Natural killer cell (primary cell): ENCODE measurements at regions not wholly inside any gene's neighbourhood (a gene's known extent, or its start where the extent isn't known, plus 50 kb on each side); places are given as distances from the start of the nearest gene placed in this dataset.

Source experiments
- ATAC-seq, 3 donors: fragments of 150-1000 bp in 2 of 3; fragments of 200-7000 bp in 1 of 3; cut with Tn5 transposase; 1 replicate in 1 of 3; 2 replicates in 2 of 3; pipeline ENCODE4 v1.10.0; 2021; ENCODE audit warnings: mild to moderate bottlenecking in 2 of 3, moderate library complexity in 2 of 3
- DNase-seq, 2 donors: peaks; one replicate each; pipeline versions ENCODE4 v3.0.0 to v3.0.0-alpha.2; 2013 to 2021; ENCODE audit warnings: mixed read lengths in 1 of 2
- H3K27ac ChIP-seq: one replicate; pipeline ENCODE4 v1.5.1; 2013; ENCODE audit warnings: mild to moderate bottlenecking, low read length
- H3K27me3 ChIP-seq: one replicate; pipeline ENCODE4 v1.6.1; 2013; ENCODE audit warnings: low read length; ENCODE audit not compliant: control insufficient read depth, insufficient read depth
- H3K36me3 ChIP-seq: one replicate; pipeline ENCODE4 v1.6.1; 2013; ENCODE audit warnings: low read length; ENCODE audit not compliant: control insufficient read depth, insufficient read depth
- H3K4me1 ChIP-seq: one replicate; pipeline ENCODE4 v1.6.1; 2013; ENCODE audit warnings: low read length; ENCODE audit not compliant: control insufficient read depth, insufficient read depth
- H3K4me3 ChIP-seq: one replicate; pipeline ENCODE4 v1.5.1; 2013; ENCODE audit warnings: low read length
- H3K9me3 ChIP-seq: one replicate; pipeline ENCODE4 v1.6.1; 2013; ENCODE audit warnings: low read length; ENCODE audit not compliant: control insufficient read depth, insufficient read depth
- H3K27ac Mint-ChIP-seq, 2 donors: one replicate each; pipeline ENCODE4 v1.8.0; 2022; ENCODE audit warnings: mild to moderate bottlenecking in 2 of 2, mixed read lengths in 2 of 2, moderate library complexity in 1 of 2
- H3K27me3 Mint-ChIP-seq, 2 donors: one replicate each; pipeline ENCODE4 v1.8.0; 2022; ENCODE audit warnings: low read depth in 2 of 2, mixed read lengths in 2 of 2
- H3K36me3 Mint-ChIP-seq: one replicate; pipeline ENCODE4 v1.8.0; 2022; ENCODE audit warnings: mixed read lengths
- H3K4me1 Mint-ChIP-seq, 2 donors: one replicate each; pipeline ENCODE4 v1.8.0; 2022; ENCODE audit warnings: mixed read lengths in 2 of 2
- H3K4me3 Mint-ChIP-seq: one replicate; pipeline ENCODE4 v1.8.0; 2022; ENCODE audit warnings: mild to moderate bottlenecking, moderate library complexity, mixed read lengths
- H3K9me3 Mint-ChIP-seq, 2 donors: one replicate each; pipeline ENCODE4 v1.8.0; 2022; ENCODE audit warnings: mixed read lengths in 2 of 2
- CTCF ChIP-seq: fragments of 200-600 bp; IDR thresholded peaks from one replicate; pipeline ENCODE4 v1.8.0; 2022; ENCODE audit warnings: antibody characterized with exemption
- WGBS: methylation state at CpG from one replicate; pipeline ENCODE4 v1.1.7; 2013; ENCODE audit warnings: missing lambda C conversion rate; ENCODE audit not compliant: insufficient coverage; 5-methylcytosine and 5-hydroxymethylcytosine counted together
- intact Hi-C: fragments of 100-400 bp; cut with micrococcal nuclease; formaldehyde crosslinking; loops from one replicate; pipeline ENCODE4 v1.14.2; 2022

GRCh38 chr14:100426314-100426713, 103.2 kb downstream of the SLC25A47 start:
- H3K36me3 ChIP-seq, result no peaks in the 10 kb centered on the region
- H3K9me3 ChIP-seq, result no peaks in the 10 kb centered on the region
- Mint-ChIP-seq H3K27ac (no peak overlapping the region), H3K9me3 (no peaks in the 10 kb centered on the region), H3K4me3 (no peak overlapping the region), H3K27me3 (no peaks in the 10 kb centered on the region), H3K4me1 (peaks cover 9 to 24% of the 10 kb centered on the region in 2 donors), H3K36me3 (no peaks in the 10 kb centered on the region)
- DNase-seq, result no peak
- 96% methylated on average over 12 of the region's 12 CpGs for WGBS
- no peak for ATAC-seq
- H3K4me1 ChIP-seq, result peaks cover 11% of the 10 kb centered on the region
- intact Hi-C loops, result no loop called here
- no peak for TF ChIP-seq CTCF
- no peaks in the 10 kb centered on the region for H3K27me3 ChIP-seq
- no peak overlapping the region for H3K27ac ChIP-seq
- H3K4me3 ChIP-seq, result no peak overlapping the region

GRCh38 chr14:100427166-100427565, 104.0 kb downstream of the SLC25A47 start:
- no peaks in the 10 kb centered on the region for H3K9me3 Mint-ChIP-seq
- peaks cover 9 to 24% of the 10 kb centered on the region in 2 donors for H3K4me1 Mint-ChIP-seq
- no peaks in the 10 kb centered on the region for H3K36me3 Mint-ChIP-seq

DNA sequence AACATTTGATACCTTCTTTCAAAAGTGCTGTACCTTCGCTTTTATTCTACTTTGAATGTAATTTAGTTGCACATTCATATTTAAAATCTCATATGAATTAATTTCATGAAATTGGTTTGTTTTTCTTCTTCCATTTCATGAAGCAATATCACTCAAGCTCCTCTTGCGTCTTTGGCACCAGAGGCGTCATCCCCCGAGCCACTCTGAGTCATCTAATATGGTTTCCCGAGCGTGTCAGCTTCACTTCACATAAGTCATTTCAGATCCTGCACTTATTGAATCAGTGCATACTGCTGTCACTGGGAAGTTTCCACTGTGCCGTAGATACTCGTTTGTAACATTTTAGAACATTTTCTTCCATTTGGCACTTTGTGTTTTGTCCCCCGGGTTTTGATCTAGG, 105.6 kb downstream of the SLC25A47 start:
- TF ChIP-seq CTCF, result no peak
- H3K4me1 Mint-ChIP-seq, result peaks cover 9 to 24% of the 10 kb centered on the region in 2 donors
- intact Hi-C loops, result no loop called here
- H3K27me3 Mint-ChIP-seq, result no peaks in the 10 kb centered on the region
- no peaks in the 10 kb centered on the region for H3K9me3 Mint-ChIP-seq
- WGBS, result 78% methylated on average over 9 of the region's 9 CpGs
- no peak overlapping the region for H3K27ac Mint-ChIP-seq
- Histone ChIP-seq H3K27me3 (no peaks in the 10 kb centered on the region), H3K4me3 (no peak overlapping the region), H3K27ac (no peak overlapping the region), H3K9me3 (no peaks in the 10 kb centered on the region), H3K36me3 (no peaks in the 10 kb centered on the region), H3K4me1 (peaks cover 11% of the 10 kb centered on the region)
- no peaks in the 10 kb centered on the region for H3K36me3 Mint-ChIP-seq
- no peak overlapping the region for H3K4me3 Mint-ChIP-seq
- ATAC-seq (no peak), DNase-seq (no peak)

More at GRCh38 chr14:100427166-100427565, 104.0 kb downstream of the SLC25A47 start:
- 94% methylated on average over 6 of the region's 6 CpGs for WGBS
- Histone ChIP-seq H3K4me3 (no peak overlapping the region), H3K27ac (no peak overlapping the region), H3K36me3 (no peaks in the 10 kb centered on the region), H3K9me3 (no peaks in the 10 kb centered on the region), H3K27me3 (no peaks in the 10 kb centered on the region), H3K4me1 (peaks cover 11% of the 10 kb centered on the region)
- DNase-seq (no peak), ATAC-seq (no peak)
- TF ChIP-seq CTCF, result no peak
- intact Hi-C loops, result no loop called here
- Mint-ChIP-seq H3K4me3 (no peak overlapping the region), H3K27ac (peak overlapping the region in 1 of 2 donors; percentile 8), H3K27me3 (no peaks in the 10 kb centered on the region)

- Histone ChIP-seq H3K4me1 (peaks cover 10% of the 10 kb centered on the region), H3K36me3 (no peaks in the 10 kb centered on the region), H3K27ac (no peak overlapping the region), H3K4me3 (no peak overlapping the region), H3K9me3 (no peaks in the 10 kb centered on the region), H3K27me3 (no peaks in the 10 kb centered on the region)
- DNase-seq, result no peak
- no peaks in the 10 kb centered on the region for H3K36me3 Mint-ChIP-seq
- intact Hi-C loops, result no loop called here
- no peak for TF ChIP-seq CTCF
- WGBS, result 82% methylated on average over 1 of the region's 3 CpGs
- no peak for ATAC-seq
- no peaks in the 10 kb centered on the region for H3K27me3 Mint-ChIP-seq
- no peaks in the 10 kb centered on the region for H3K9me3 Mint-ChIP-seq
- no peak overlapping the region for H3K27ac Mint-ChIP-seq
- H3K4me1 Mint-ChIP-seq, result peaks cover 9 to 23% of the 10 kb centered on the region in 2 donors
- H3K4me3 Mint-ChIP-seq, result no peak overlapping the region
These were observed 106.4 kb downstream of the SLC25A47 start for GRCh38 chr14:100429537-100429936.
